IMR-90 (cell line): ENCODE measurements at regions not wholly inside any gene's neighbourhood (a gene's known extent, or its start where the extent isn't known, plus 50 kb on each side); places are given as distances from the start of the nearest gene placed in this dataset.

Experiments used
- ATAC-seq: fragments of 200-7000 bp; cut with Tn5 transposase; 2 replicates; pipeline ENCODE4 v1.9.1; 2020; ENCODE audit warnings: low read depth, mild to moderate bottlenecking, moderate library complexity
- BruUV-seq: library from RNA; stranded (reverse); fragments of 400-500 nt; replicated peaks from 2 replicates; lab custom pipeline; 2021; lab: Mats Ljungman, UMichigan
- CTCF ChIA-PET: fragments of 300-600 bp; formaldehyde crosslinking; extraction: SDS; loops from one replicate; lab custom pipeline; 2021; ENCODE audit warnings: antibody characterized with exemption; lab: Yijun Ruan, JAX
- POLR2A ChIA-PET: fragments of 300-600 bp; sonication (Branson Sonifier 250); formaldehyde crosslinking; loops from one replicate; lab custom pipeline; 2022; ENCODE audit warnings: antibody characterized with exemption; ENCODE audit not compliant: unreplicated experiment; lab: Charles Lee
- DNase-seq: peaks from one replicate; pipeline ENCODE4 v3.0.0; 2013
- H2AFZ ChIP-seq: replicated peaks from 2 replicates; pipeline ENCODE3; 2013; ENCODE audit warnings: low read length, mild to moderate bottlenecking; ENCODE audit not compliant: poor library complexity
- H2AK5ac ChIP-seq: 2 replicates; pipeline ENCODE4 v1.6.1; 2013; ENCODE audit warnings: low read depth, low read length, inconsistent platforms
- H2AK9ac ChIP-seq: replicated peaks from 2 replicates; pipeline ENCODE3; 2013; ENCODE audit warnings: mild to moderate bottlenecking, low read depth, low read length, moderate library complexity; ENCODE audit not compliant: poor library complexity
- H2BK120ac ChIP-seq: 2 replicates; pipeline ENCODE4 v1.6.1; 2013; ENCODE audit warnings: low read depth, low read length, inconsistent platforms
- H2BK15ac ChIP-seq: 3 replicates; pipeline ENCODE4 v1.6.1; 2013; ENCODE audit warnings: low read depth, low read length, inconsistent platforms
- H2BK20ac ChIP-seq: 2 replicates; pipeline ENCODE4 v1.6.1; 2013; ENCODE audit warnings: low read depth, mild to moderate bottlenecking, inconsistent platforms, low read length, moderate library complexity
- H2BK5ac ChIP-seq: 2 replicates; pipeline ENCODE4 v1.6.1; 2013; ENCODE audit warnings: mild to moderate bottlenecking, low read depth, low read length, inconsistent platforms; ENCODE audit not compliant: poor library complexity, severe bottlenecking
- H3K14ac ChIP-seq: replicated peaks from 2 replicates; pipeline ENCODE4 v1.6.1; 2013; ENCODE audit warnings: low read depth, low read length, inconsistent platforms
- H3K18ac ChIP-seq: 2 replicates; pipeline ENCODE4 v1.6.1; 2013; ENCODE audit warnings: low read depth, low read length, control low read depth
- H3K23ac ChIP-seq: 2 replicates; pipeline ENCODE4 v1.6.1; 2013; ENCODE audit warnings: low read depth, low read length, inconsistent platforms
- H3K27ac ChIP-seq: 2 replicates; pipeline ENCODE4 v1.5.1; 2013; ENCODE audit warnings: mild to moderate bottlenecking, control low read depth, low read length; ENCODE audit not compliant: insufficient read depth
- H3K27me3 ChIP-seq: 2 replicates; pipeline ENCODE4 v1.6.1; 2013; ENCODE audit warnings: low read length; ENCODE audit not compliant: control insufficient read depth, insufficient read depth
- H3K36me3 ChIP-seq: 2 replicates; pipeline ENCODE4 v1.6.1; 2013; ENCODE audit warnings: low read length, mixed read lengths; ENCODE audit not compliant: control insufficient read depth, insufficient read depth
- H3K4ac ChIP-seq: 2 replicates; pipeline ENCODE4 v1.6.1; 2013; ENCODE audit warnings: low read depth, low read length, inconsistent platforms
- H3K4me1 ChIP-seq: 2 replicates; pipeline ENCODE4 v1.6.1; 2013; ENCODE audit warnings: low read length, mixed read lengths; ENCODE audit not compliant: control insufficient read depth, insufficient read depth
- H3K4me2 ChIP-seq: 2 replicates; pipeline ENCODE4 v1.6.1; 2013; ENCODE audit warnings: low read depth, mild to moderate bottlenecking, control low read depth, low read length, moderate library complexity
- H3K4me3 ChIP-seq: 2 replicates; pipeline ENCODE4 v1.5.1; 2013; ENCODE audit warnings: low read depth, mild to moderate bottlenecking, control low read depth, low read length, moderate library complexity; ENCODE audit not compliant: insufficient read depth
- H3K56ac ChIP-seq: 2 replicates; pipeline ENCODE4 v1.6.1; 2013; ENCODE audit warnings: low read length, inconsistent platforms; ENCODE audit not compliant: insufficient read depth; ENCODE audit errors: extremely low read depth
- H3K79me1 ChIP-seq, 2 experiments: 2 replicates each; pipeline ENCODE4 v1.6.1; 2013; ENCODE audit warnings: low read length in 2 of 2, inconsistent platforms in 1 of 2, low read depth in 1 of 2
- H3K9ac ChIP-seq: 2 replicates; pipeline ENCODE4 v1.6.1; 2013; ENCODE audit warnings: low read depth, low read length, control low read depth
- H3K9me1 ChIP-seq: 2 replicates; pipeline ENCODE4 v1.6.1; 2013; ENCODE audit warnings: low read length, inconsistent platforms; ENCODE audit not compliant: insufficient read depth
- H3K9me3 ChIP-seq: 2 replicates; pipeline ENCODE4 v1.6.1; 2013; ENCODE audit warnings: low read length; ENCODE audit not compliant: control insufficient read depth, insufficient read depth
- H4K20me1 ChIP-seq: 2 replicates; pipeline ENCODE4 v1.6.1; 2013; ENCODE audit warnings: low read length, inconsistent platforms; ENCODE audit not compliant: insufficient read depth
- H4K5ac ChIP-seq: 2 replicates; pipeline ENCODE4 v1.6.1; 2013; ENCODE audit warnings: mild to moderate bottlenecking, low read depth, low read length, control low read depth
- H4K8ac ChIP-seq, 2 experiments: 2 replicates each; pipeline ENCODE4 v1.6.1; 2013; ENCODE audit warnings: low read depth in 2 of 2, low read length in 2 of 2, control low read depth in 1 of 2, inconsistent platforms in 1 of 2
- H4K91ac ChIP-seq: 2 replicates; pipeline ENCODE4 v1.6.1; 2013; ENCODE audit warnings: low read depth, low read length, inconsistent platforms; ENCODE audit not compliant: insufficient read depth
- BHLHE40 ChIP-seq: fragments of 150-350 bp; IDR thresholded peaks from 2 replicates; pipeline ENCODE4 v1.6.1; 2016; ENCODE audit warnings: mild to moderate bottlenecking, low read depth, low read length
- CEBPB ChIP-seq: IDR thresholded peaks from 2 replicates; pipeline ENCODE4 v1.6.1; 2012; ENCODE audit warnings: low read depth, low read length, improper control_type of control experiment
- CHD1 ChIP-seq: IDR thresholded peaks from 2 replicates; pipeline ENCODE4 v1.6.1; 2012; ENCODE audit warnings: low read depth, low read length, improper control_type of control experiment
- CTCF ChIP-seq: conservative IDR thresholded peaks from 2 replicates; pipeline ENCODE4 v1.5.1; 2012; ENCODE audit warnings: mild to moderate bottlenecking, low read depth, low read length, improper control_type of control experiment
- ELK1 ChIP-seq: fragments of 150-350 bp; IDR thresholded peaks from 2 replicates; pipeline ENCODE4 v1.6.1; 2016; ENCODE audit warnings: low read depth, mild to moderate bottlenecking, low read length, moderate library complexity, borderline replicate concordance
- FOS ChIP-seq: fragments of 150-350 bp; IDR thresholded peaks from 2 replicates; pipeline ENCODE4 v1.6.1; 2016; ENCODE audit warnings: low read depth, low read length
- MAFK ChIP-seq: IDR thresholded peaks from 2 replicates; pipeline ENCODE4 v1.6.1; 2012; ENCODE audit warnings: low read depth, low read length, improper control_type of control experiment
- MAZ ChIP-seq: IDR thresholded peaks from 2 replicates; pipeline ENCODE4 v1.6.1; 2012; ENCODE audit warnings: low read depth, mild to moderate bottlenecking, low read length, improper control_type of control experiment, moderate library complexity, borderline replicate concordance
- MXI1 ChIP-seq: IDR thresholded peaks from 2 replicates; pipeline ENCODE4 v1.6.1; 2012; ENCODE audit warnings: low read depth, mild to moderate bottlenecking, low read length, moderate library complexity, borderline replicate concordance
- NFE2L2 ChIP-seq: fragments of 150-350 bp; IDR thresholded peaks from 2 replicates; pipeline ENCODE4 v1.6.1; 2016; ENCODE audit warnings: low read depth, mild to moderate bottlenecking, low read length
- POLR2A ChIP-seq: IDR thresholded peaks from 2 replicates; pipeline ENCODE4 v1.6.1; 2012; ENCODE audit warnings: mild to moderate bottlenecking, low read depth, low read length
- RAD21 ChIP-seq: IDR thresholded peaks from 2 replicates; pipeline ENCODE4 v1.6.1; 2012; ENCODE audit warnings: low read length, improper control_type of control experiment
- RCOR1 ChIP-seq: IDR thresholded peaks from 2 replicates; pipeline ENCODE4 v1.6.1; 2012; ENCODE audit warnings: mild to moderate bottlenecking, low read length, improper control_type of control experiment; ENCODE audit not compliant: insufficient replicate concordance
- RFX5 ChIP-seq: IDR thresholded peaks from 2 replicates; pipeline ENCODE4 v1.8.0; 2012; ENCODE audit warnings: low read depth, mild to moderate bottlenecking, low read length, moderate library complexity
- SMC3 ChIP-seq: fragments of 150-350 bp; IDR thresholded peaks from 2 replicates; pipeline ENCODE4 v1.6.1; 2016; ENCODE audit warnings: low read depth, mild to moderate bottlenecking, antibody characterized with exemption, low read length, moderate library complexity
- USF2 ChIP-seq: fragments of 150-350 bp; IDR thresholded peaks from 2 replicates; pipeline ENCODE4 v1.6.1; 2017; ENCODE audit warnings: mild to moderate bottlenecking, antibody characterized with exemption, low read length, low read depth
- WGBS, 2 experiments: methylation state at CpG; one replicate each; pipeline versions ENCODE4 v1.1.5 to v1.1.7; 2013; ENCODE audit warnings: missing lambda C conversion rate in 2 of 2; ENCODE audit not compliant: insufficient read length in 1 of 2; ENCODE audit errors: extremely low coverage in 2 of 2; 5-methylcytosine and 5-hydroxymethylcytosine counted together
- dilution Hi-C: fragments of 300-500 bp; cut with HindIII; formaldehyde crosslinking; loops from one replicate; pipeline ENCODE4 v1.14.3; 2018; ENCODE audit warnings: low sequenced_read_pairs; ENCODE audit not compliant: unreplicated experiment
- in situ Hi-C: fragments of 300-500 bp; cut with MboI; formaldehyde crosslinking; loops from 3 replicates; pipeline ENCODE4 v1.14.3; 2019; ENCODE audit warnings: low sequenced_read_pairs, inconsistent platforms, mixed read lengths
- intact Hi-C: fragments of 100-400 bp; cut with micrococcal nuclease; formaldehyde crosslinking; loops from 2 replicates; pipeline ENCODE4 v1.10.0; 2022

- Histone ChIP-seq H3K9me1 (no peaks in the 10 kb centered on the region), H2BK20ac (no peak overlapping the region), H2BK120ac (no peak overlapping the region), H3K14ac (no peak overlapping the region), H3K36me3 (no peaks in the 10 kb centered on the region), H3K79me1 (no peaks in the 10 kb centered on the region), H3K9ac (no peak overlapping the region), H3K4me2 (no peak overlapping the region), H2AK5ac (no peak overlapping the region), H3K4me3 (no peak overlapping the region), H4K5ac (no peak overlapping the region), H3K4me1 (no peaks in the 10 kb centered on the region), H3K4ac (no peak overlapping the region), H4K20me1 (no peaks in the 10 kb centered on the region), H4K8ac (no peak overlapping the region), H2BK15ac (no peak overlapping the region), H3K18ac (no peak overlapping the region), H2AFZ (no peak overlapping the region), H3K56ac (no peak overlapping the region), H4K91ac (no peak overlapping the region), H3K9me3 (no peaks in the 10 kb centered on the region), H3K23ac (no peak overlapping the region), H3K27ac (no peak overlapping the region), H2AK9ac (no peak overlapping the region), H2BK5ac (no peak overlapping the region), H3K27me3 (no peaks in the 10 kb centered on the region; the same call in none of the 2 replicates)
- in situ Hi-C loops, result no loop called here
- DNase-seq, result no peak
- WGBS, 2 experiments, result no CpG with 5 or more reads among the region's 1 CpG
- CTCF ChIA-PET, result interaction anchor here (0.5 kb wide), 1 partner anchor 69 kb away, joined by 3 read pairs; no protein-coding TSS in a partner anchor
- TF ChIP-seq CTCF (no peak), FOS (no peak), BHLHE40 (no peak), CHD1 (no peak), CEBPB (no peak), RCOR1 (no peak), NFE2L2 (no peak), USF2 (no peak), RFX5 (no peak), MXI1 (no peak), RAD21 (no peak), SMC3 (no peak), POLR2A (no peak), ELK1 (no peak), MAZ (no peak), MAFK (no peak)
- no TSS peak for BruUV-seq
- intact Hi-C loops, result no loop called here
- POLR2A ChIA-PET, result no interaction called here
- dilution Hi-C loops, result no loop called here
- ATAC-seq, result no peak
Observed at GRCh38 chr1:192918259-192918658, 109.4 kb downstream of the RGS2 start.
